A549 (cell line): ENCODE measurements at regions not wholly inside any gene's neighbourhood (a gene's known extent, or its start where the extent isn't known, plus 50 kb on each side); places are given as distances from the start of the nearest gene placed in this dataset.

ENCODE experiments used
- ATAC-seq, 2 experiments: fragments of 200-7000 bp in 1 of 2; fragments of >200 bp in 1 of 2; cut with Nextera tagmentation in 1 of 2; cut with Tn5 transposase in 1 of 2; 3 replicates each; pipeline versions ENCODE4 v1.8.0 to v1.9.1; 2018 to 2020; ENCODE audit warnings: mild to moderate bottlenecking in 1 of 2, moderate library complexity in 1 of 2
- CTCF ChIA-PET: fragments of 300-600 bp; sonication (Branson Sonifier 250); formaldehyde crosslinking; extraction: SDS; loops from one replicate; lab custom pipeline; 2021; ENCODE audit warnings: antibody characterized with exemption, inconsistent platforms; lab: Yijun Ruan, JAX
- POLR2A ChIA-PET: fragments of 350-600 bp; formaldehyde crosslinking; extraction: SDS; loops from one replicate; lab custom pipeline; 2021; ENCODE audit warnings: antibody characterized with exemption, inconsistent platforms; lab: Yijun Ruan, JAX
- DNase-seq, 2 experiments: peaks; one replicate each; pipeline versions ENCODE4 v3.0.0 to v3.0.0-alpha.2; 2011 to 2016; ENCODE audit warnings: low read depth in 1 of 2, low spot score in 1 of 2
- FAIRE-seq: peaks from 2 replicates; lab custom pipeline; 2011; peaks lifted over from hg19 to GRCh38; lab: Jason Lieb, UNC
- H3K27ac ChIP-seq, 2 experiments: fragments of >200 bp; sonication (Bioruptor Twin); formaldehyde crosslinking; 3 replicates each; pipeline ENCODE4 v1.5.1; 2016 to 2017
- H3K4me1 ChIP-seq: fragments of >200 bp; sonication (Bioruptor Twin); formaldehyde crosslinking; 3 replicates; pipeline ENCODE4 v1.6.1; 2016
- H3K4me2 ChIP-seq: fragments of >200 bp; sonication (Bioruptor Twin); formaldehyde crosslinking; 3 replicates; pipeline ENCODE4 v1.6.1; 2016
- H3K4me3 ChIP-seq: fragments of >200 bp; sonication (Bioruptor Twin); formaldehyde crosslinking; 3 replicates; pipeline ENCODE4 v1.5.1; 2016
- H3K9me3 ChIP-seq: fragments of >200 bp; sonication (Bioruptor Twin); formaldehyde crosslinking; 3 replicates; pipeline ENCODE4 v1.6.1; 2016
- BHLHE40 ChIP-seq: IDR thresholded peaks from 2 replicates; pipeline ENCODE4 v1.6.1; 2012; ENCODE audit warnings: low read depth, low read length, inconsistent platforms
- CHD4 ChIP-seq: fragments of 200-600 bp; sonication (generic); IDR thresholded peaks from 2 replicates; pipeline ENCODE4 v1.6.1; 2016; ENCODE audit warnings: antibody characterized with exemption, mild to moderate bottlenecking, borderline replicate concordance
- CTCF ChIP-seq: fragments of >200 bp; sonication (Bioruptor Twin); formaldehyde crosslinking; IDR thresholded peaks from 3 replicates; pipeline ENCODE4 v1.5.1; 2016
- EHF ChIP-seq: fragments of 250-450 bp; sonication (Bioruptor Pico); IDR thresholded peaks from 2 replicates; pipeline ENCODE4 v1.5.0; 2020; ENCODE audit warnings: mild to moderate bottlenecking
- ELK1 ChIP-seq: fragments of 150-350 bp; IDR thresholded peaks from 2 replicates; pipeline ENCODE4 v1.6.1; 2014; ENCODE audit warnings: low read depth, mild to moderate bottlenecking, low read length
- ESRRA ChIP-seq: fragments of 150-350 bp; IDR thresholded peaks from 2 replicates; pipeline ENCODE4 v1.6.1; 2014; ENCODE audit warnings: mild to moderate bottlenecking, low read length, borderline replicate concordance
- FOSB ChIP-seq: fragments of 250-450 bp; sonication (Bioruptor Pico); IDR thresholded peaks from 2 replicates; pipeline ENCODE4 v1.5.0; 2020; ENCODE audit warnings: mild to moderate bottlenecking, moderate library complexity
- FOSL2 ChIP-seq, 2 experiments: fragments of 450-650 bp in 1 of 2; fragments of >200 bp in 1 of 2; sonication (Bioruptor Twin) in 1 of 2; formaldehyde crosslinking; IDR thresholded peaks; 2 replicates each; pipeline versions ENCODE4 v1.5.0 to v1.6.1; 2016 to 2020; ENCODE audit warnings: mild to moderate bottlenecking in 1 of 2, moderate library complexity in 1 of 2
- HES2 ChIP-seq: fragments of >200 bp; sonication (Bioruptor Twin); formaldehyde crosslinking; IDR thresholded peaks from 2 replicates; pipeline ENCODE4 v1.6.1; 2016
- HEYL ChIP-seq: fragments of 250-450 bp; sonication (Bioruptor Pico); IDR thresholded peaks from 2 replicates; pipeline ENCODE4 v1.8.0; 2021; ENCODE audit warnings: mild to moderate bottlenecking, moderate library complexity
- HOXB13 ChIP-seq: fragments of 250-450 bp; sonication (Bioruptor Pico); IDR thresholded peaks from 2 replicates; pipeline ENCODE4 v1.5.0; 2020; ENCODE audit warnings: low read depth, mild to moderate bottlenecking, moderate library complexity
- HOXB5 ChIP-seq: fragments of 250-450 bp; sonication (Bioruptor Pico); IDR thresholded peaks from 2 replicates; pipeline ENCODE4 v1.5.0; 2020; ENCODE audit warnings: mild to moderate bottlenecking, moderate library complexity
- JUN ChIP-seq, 2 experiments: fragments of >200 bp; sonication (Bioruptor Twin); formaldehyde crosslinking; IDR thresholded peaks; 2 replicates in 1 of 2; 3 replicates in 1 of 2; pipeline ENCODE4 v1.6.1; 2016 to 2017
- KDM1A ChIP-seq: fragments of 200-600 bp; sonication (generic); IDR thresholded peaks from 2 replicates; pipeline ENCODE4 v1.6.1; 2016; ENCODE audit warnings: low read depth, mild to moderate bottlenecking
- KDM5A ChIP-seq: fragments of 200-600 bp; sonication (generic); IDR thresholded peaks from 2 replicates; pipeline ENCODE4 v1.6.1; 2016; ENCODE audit warnings: antibody characterized with exemption, mild to moderate bottlenecking
- MAFK ChIP-seq: fragments of 450-650 bp; IDR thresholded peaks from 2 replicates; pipeline ENCODE4 v1.6.1; 2014; ENCODE audit not compliant: partially characterized antibody
- MAZ ChIP-seq: fragments of 150-350 bp; IDR thresholded peaks from 2 replicates; pipeline ENCODE4 v1.6.1; 2014; ENCODE audit warnings: antibody characterized with exemption, low read depth, low read length, borderline replicate concordance
- MYC ChIP-seq: IDR thresholded peaks from 2 replicates; pipeline ENCODE4 v1.6.1; 2012; ENCODE audit warnings: mild to moderate bottlenecking, inconsistent platforms, low read length, improper control_type of control experiment, borderline replicate concordance
- NFE2L2 ChIP-seq: fragments of 150-350 bp; conservative IDR thresholded peaks from 2 replicates; pipeline ENCODE4 v1.6.1; 2014; ENCODE audit warnings: low read length
- PBX3 ChIP-seq: IDR thresholded peaks from 2 replicates; pipeline ENCODE4 v1.6.1; 2012
- PHF8 ChIP-seq: fragments of 200-600 bp; sonication (generic); IDR thresholded peaks from 2 replicates; pipeline ENCODE4 v1.6.1; 2016; ENCODE audit warnings: low read depth, mild to moderate bottlenecking, antibody characterized with exemption, moderate library complexity, borderline replicate concordance
- POLR2AphosphoS2 ChIP-seq: conservative IDR thresholded peaks from 2 replicates; pipeline ENCODE4 v1.6.1; 2012; ENCODE audit warnings: low read length, improper control_type of control experiment, inconsistent platforms
- RAD21 ChIP-seq, 2 experiments: fragments of >200 bp in 1 of 2; sonication (Bioruptor Twin) in 1 of 2; formaldehyde crosslinking in 1 of 2; IDR thresholded peaks in 1 of 2; conservative IDR thresholded peaks in 1 of 2; 2 replicates in 1 of 2; 3 replicates in 1 of 2; pipeline ENCODE4 v1.6.1; 2012 to 2018; ENCODE audit warnings: inconsistent platforms in 1 of 2
- RCOR1 ChIP-seq: fragments of 150-350 bp; IDR thresholded peaks from 2 replicates; pipeline ENCODE4 v1.6.1; 2014; ENCODE audit warnings: antibody characterized with exemption, low read length, low read depth
- SMC3 ChIP-seq: fragments of >200 bp; sonication (Bioruptor Twin); formaldehyde crosslinking; IDR thresholded peaks from 3 replicates; pipeline ENCODE4 v1.6.1; 2018; ENCODE audit warnings: inconsistent platforms
- SREBF2 ChIP-seq: fragments of 450-650 bp; IDR thresholded peaks from 2 replicates; pipeline ENCODE4 v1.6.1; 2014; ENCODE audit warnings: mild to moderate bottlenecking, moderate library complexity
- TFCP2L1 ChIP-seq: fragments of 250-450 bp; sonication (Bioruptor Pico); IDR thresholded peaks from 2 replicates; pipeline ENCODE4 v1.5.0; 2021; ENCODE audit warnings: mild to moderate bottlenecking
- ZC3H11A ChIP-seq: fragments of 450-650 bp; IDR thresholded peaks from 2 replicates; pipeline ENCODE4 v1.6.1; 2014; ENCODE audit warnings: antibody characterized with exemption, mild to moderate bottlenecking
- ZFP36 ChIP-seq: fragments of 450-650 bp; IDR thresholded peaks from 2 replicates; pipeline ENCODE4 v1.6.1; 2014; ENCODE audit warnings: borderline replicate concordance; ENCODE audit not compliant: partially characterized antibody
- WGBS: methylation state at CpG from one replicate; pipeline ENCODE4 v1.1.6; 2017; ENCODE audit errors: missing lambda C conversion rate; 5-methylcytosine and 5-hydroxymethylcytosine counted together

- Histone ChIP-seq H3K4me3 (no peak overlapping the region), H3K4me2 (no peak overlapping the region), H3K27ac (no peak overlapping the region), H3K4me1 (no peaks in the 10 kb centered on the region), H3K9me3 (no peaks in the 10 kb centered on the region)
- DNase-seq (no peak), ATAC-seq (no peak), FAIRE-seq (no peak)
- WGBS, result 37% methylated on average over 2 of the region's 2 CpGs
- TF ChIP-seq PHF8 (no peak), ZFP36 (no peak), HES2 (no peak), BHLHE40 (no peak), FOSB (CRISPR knock-in tag) (no peak), ELK1 (no peak), PBX3 (no peak)
- CTCF ChIA-PET, result no interaction called here
- POLR2A ChIA-PET, result no interaction called here
Measured at GRCh38 chr1:191414981-191415640, 743.2 kb upstream of the RGS18 start.

- DNase-seq (no peak), FAIRE-seq (no peak), ATAC-seq (no peak)
- 22% methylated on average over 1 of the region's 1 CpG for WGBS
- no peak overlapping the region for H3K4me3 ChIP-seq
- no peak overlapping the region for H3K27ac ChIP-seq
- ChIA-PET POLR2A (no interaction called here), CTCF (no interaction called here)
- no peak for TF ChIP-seq MYC
- no peak for TF ChIP-seq RAD21 (conservative IDR thresholded peaks at IDR 0.05 in 1 of 2, IDR thresholded peaks at IDR 0.05 in 1 of 2)
- no peak for TF ChIP-seq HOXB5 (CRISPR knock-in tag)
- TF ChIP-seq MAZ, result no peak
- TF ChIP-seq ZC3H11A, result no peak
- no peak for TF ChIP-seq POLR2AphosphoS2
- no peak for TF ChIP-seq TFCP2L1 (CRISPR knock-in tag)
- TF ChIP-seq FOSL2 (IDR thresholded peaks at IDR 0.05), result no peak
- TF ChIP-seq FOSL2 (CRISPR knock-in tag; IDR thresholded peaks at IDR 0.05), result no peak
- no peak for TF ChIP-seq SREBF2
- no peak for TF ChIP-seq EHF (CRISPR knock-in tag)
- no peak for TF ChIP-seq NFE2L2
- no peak overlapping the region for H3K4me2 ChIP-seq
- H3K4me1 ChIP-seq, result no peaks in the 10 kb centered on the region
- no peaks in the 10 kb centered on the region for H3K9me3 ChIP-seq
Measured at GRCh38 chr1:191419842-191420241, 738.4 kb upstream of the RGS18 start.

- 61% methylated on average over 3 of the region's 3 CpGs for WGBS
- POLR2A ChIA-PET, result no interaction called here
- CTCF ChIA-PET, result no interaction called here
- no peak for DNase-seq
- Histone ChIP-seq H3K4me3 (no peak overlapping the region), H3K4me1 (no peaks in the 10 kb centered on the region), H3K4me2 (no peak overlapping the region), H3K9me3 (no peaks in the 10 kb centered on the region), H3K27ac (no peak overlapping the region)
- TF ChIP-seq BHLHE40 (no peak), ESRRA (no peak), KDM5A (no peak), ELK1 (no peak), HEYL (no peak), MAFK (no peak), KDM1A (no peak), HOXB13 (CRISPR knock-in tag) (no peak), FOSB (CRISPR knock-in tag) (no peak), CHD4 (no peak), MYC (no peak), SMC3 (no peak), TFCP2L1 (CRISPR knock-in tag) (no peak), JUN (IDR thresholded peaks at IDR 0.05) (no peak), CTCF (no peak), RCOR1 (no peak)
- no peak for FAIRE-seq
- ATAC-seq, result no peak
Measured at GRCh38 chr1:191427593-191427992, 730.7 kb upstream of the RGS18 start.
